Lower leg skin (tissue), 4 donors: ENCODE measurements at regions not wholly inside any gene's neighbourhood (a gene's known extent, or its start where the extent isn't known, plus 50 kb on each side); places are given as distances from the start of the nearest gene placed in this dataset.
A peak's percentile ranks its signal among the peaks of the same experiment; 100 is the strongest.

Experiments used
- DNase-seq, 2 donors: peaks; one replicate each; pipeline ENCODE4 v3.0.0-alpha.2; 2019; ENCODE audit warnings: low spot score in 2 of 2
- H3K4me3 ChIP-seq: fragments of 200-600 bp; sonication (generic); 2 replicates; pipeline ENCODE4 v1.5.1; 2017; ENCODE audit warnings: mild to moderate bottlenecking, low read depth; ENCODE audit not compliant: poor library complexity, severe bottlenecking
- POLR2A ChIP-seq, 2 donors: fragments of 450-650 bp; IDR thresholded peaks; one replicate each; pipeline ENCODE4 v1.6.1; 2016 to 2017; ENCODE audit warnings: antibody characterized with exemption in 2 of 2, mild to moderate bottlenecking in 1 of 2, moderate library complexity in 1 of 2
- whole genome bisulfite sequencing, 2 donors: methylation state at CpG; one replicate each; pipeline ENCODE4 v1.1.5; 2018; 5-methylcytosine and 5-hydroxymethylcytosine counted together
- intact Hi-C: fragments of 100-400 bp; cut with DNase I; formaldehyde crosslinking; loops from one replicate; pipeline ENCODE4 v1.15.0; 2023; ENCODE audit warnings: low total_unique reads
- TF ChIP-seq, protein P1 (sequence below), 3 donors: fragments of 450-650 bp; IDR thresholded peaks; one replicate each; pipeline ENCODE4 v1.5.1; 2016; ENCODE audit warnings: antibody characterized with exemption in 3 of 3, mild to moderate bottlenecking in 3 of 3, moderate library complexity in 2 of 3

DNA sequence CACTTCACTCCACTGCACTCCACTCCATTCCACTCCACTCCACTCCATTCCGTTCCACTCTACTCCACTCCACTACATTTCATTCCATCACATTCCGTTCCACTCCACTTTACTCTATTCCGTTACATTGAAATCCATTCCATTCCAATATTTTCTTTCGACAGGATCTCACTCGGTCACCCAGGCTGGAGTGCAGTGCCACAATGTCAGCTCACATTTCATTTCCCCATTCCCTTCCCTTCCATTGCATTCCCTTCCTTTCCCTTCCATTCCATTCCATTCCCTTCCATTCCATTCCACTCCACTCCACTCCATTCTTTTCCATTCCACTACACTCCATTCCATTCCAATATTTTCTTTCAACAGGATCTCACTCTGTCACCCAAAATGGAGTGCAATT, 1407.6 kb upstream of the USP9Y start:
- no peak for TF ChIP-seq POLR2A (IDR thresholded peaks at IDR 0.05)
- TF ChIP-seq, protein P1, sequence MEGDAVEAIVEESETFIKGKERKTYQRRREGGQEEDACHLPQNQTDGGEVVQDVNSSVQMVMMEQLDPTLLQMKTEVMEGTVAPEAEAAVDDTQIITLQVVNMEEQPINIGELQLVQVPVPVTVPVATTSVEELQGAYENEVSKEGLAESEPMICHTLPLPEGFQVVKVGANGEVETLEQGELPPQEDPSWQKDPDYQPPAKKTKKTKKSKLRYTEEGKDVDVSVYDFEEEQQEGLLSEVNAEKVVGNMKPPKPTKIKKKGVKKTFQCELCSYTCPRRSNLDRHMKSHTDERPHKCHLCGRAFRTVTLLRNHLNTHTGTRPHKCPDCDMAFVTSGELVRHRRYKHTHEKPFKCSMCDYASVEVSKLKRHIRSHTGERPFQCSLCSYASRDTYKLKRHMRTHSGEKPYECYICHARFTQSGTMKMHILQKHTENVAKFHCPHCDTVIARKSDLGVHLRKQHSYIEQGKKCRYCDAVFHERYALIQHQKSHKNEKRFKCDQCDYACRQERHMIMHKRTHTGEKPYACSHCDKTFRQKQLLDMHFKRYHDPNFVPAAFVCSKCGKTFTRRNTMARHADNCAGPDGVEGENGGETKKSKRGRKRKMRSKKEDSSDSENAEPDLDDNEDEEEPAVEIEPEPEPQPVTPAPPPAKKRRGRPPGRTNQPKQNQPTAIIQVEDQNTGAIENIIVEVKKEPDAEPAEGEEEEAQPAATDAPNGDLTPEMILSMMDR (IDR thresholded peaks at IDR 0.05) = no peak
- 45 to 47% methylated on average over 5 of the region's 5 CpGs for WGBS, 2 donors
- intact Hi-C loops = no loop called here

DNA sequence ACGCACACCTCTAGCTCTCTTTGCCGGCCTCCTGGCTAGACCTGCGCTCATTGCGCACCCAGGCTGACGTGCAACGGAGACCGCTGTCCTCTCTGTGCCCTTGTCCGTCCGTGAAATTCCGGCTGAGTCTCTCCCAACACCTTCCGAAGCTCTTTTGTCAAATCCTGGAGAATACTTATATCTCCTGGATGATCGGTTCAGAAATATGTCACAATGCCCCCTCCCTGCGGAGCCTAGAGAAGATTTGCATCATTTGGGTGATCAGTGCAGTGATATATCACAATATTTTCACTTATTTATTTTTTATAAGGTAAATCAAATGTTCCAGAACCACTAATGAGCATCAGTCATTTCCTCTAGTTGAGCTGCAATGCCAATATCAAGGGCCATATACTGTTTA, 1366.9 kb upstream of the USP9Y start:
- TF ChIP-seq, protein P1 (IDR thresholded peaks at IDR 0.05) = no peak
- TF ChIP-seq POLR2A (IDR thresholded peaks at IDR 0.05) = no peak
- no peak overlapping the region for H3K4me3 ChIP-seq
- WGBS, 2 donors = 57 to 69% methylated on average over 13 of the region's 13 CpGs
- DNase-seq = peak in 1 of 2 donors; percentile 82
- intact Hi-C loops = no loop called here

More for the DNA sequence above, 1407.6 kb upstream of the USP9Y start:
- no peak for DNase-seq
- H3K4me3 ChIP-seq = no peak overlapping the region
